ENCODE measurements at regions not wholly inside any gene's neighbourhood (a gene's known extent, or its start where the extent isn't known, plus 50 kb on each side); places are given as distances from the start of the nearest gene placed in this dataset.

- TF ChIP-seq CTCF (IDR thresholded peaks at IDR 0.05; ENCODE audit: low read depth, low read length) (no peak), POLR2A (IDR thresholded peaks at IDR 0.05; ENCODE audit: extremely low read depth, insufficient read length) (no peak), MYC (IDR thresholded peaks at IDR 0.05; ENCODE audit: low read depth, low read length) (no peak)
Measured at GRCh38 chr1:116841569-116842344, 68.0 kb upstream of the PTGFRN start.

Data from NB4 (cell line).